H9 (cell line): ENCODE measurements at regions not wholly inside any gene's neighbourhood (a gene's known extent, or its start where the extent isn't known, plus 50 kb on each side); places are given as distances from the start of the nearest gene placed in this dataset.

Source experiments
- DNase-seq: peaks from one replicate; pipeline ENCODE4 v3.0.0-alpha.2; 2017
- H2AFZ ChIP-seq: one replicate; pipeline ENCODE4 v1.6.1; 2013; ENCODE audit warnings: mild to moderate bottlenecking, low read length, control low read depth, moderate library complexity
- H2AK5ac ChIP-seq: 2 replicates; pipeline ENCODE4 v1.6.1; 2013; ENCODE audit warnings: low read length, control low read depth, mixed read lengths; ENCODE audit not compliant: insufficient read length
- H2BK120ac ChIP-seq: one replicate; pipeline ENCODE4 v1.6.1; 2013; ENCODE audit warnings: low read depth, mild to moderate bottlenecking, low read length, control low read depth, inconsistent platforms; ENCODE audit not compliant: poor library complexity, severe bottlenecking
- H2BK12ac ChIP-seq: 2 replicates; pipeline ENCODE4 v1.6.1; 2013; ENCODE audit warnings: low read length, control low read depth, mixed read lengths, low read depth; ENCODE audit not compliant: insufficient read length
- H2BK15ac ChIP-seq: 2 replicates; pipeline ENCODE4 v1.6.1; 2013; ENCODE audit warnings: low read depth, low read length, control low read depth
- H2BK20ac ChIP-seq: one replicate; pipeline ENCODE4 v1.6.1; 2013; ENCODE audit warnings: low read depth, mild to moderate bottlenecking, low read length, control low read depth, inconsistent platforms; ENCODE audit not compliant: poor library complexity, severe bottlenecking
- H2BK5ac ChIP-seq: 2 replicates; pipeline ENCODE4 v1.6.1; 2013; ENCODE audit warnings: low read length, control low read depth, mixed read lengths; ENCODE audit not compliant: insufficient read length
- H3K14ac ChIP-seq: 2 replicates; pipeline ENCODE4 v1.6.1; 2013; ENCODE audit warnings: low read length, control low read depth; ENCODE audit not compliant: insufficient read depth
- H3K18ac ChIP-seq: 2 replicates; pipeline ENCODE4 v1.6.1; 2013; ENCODE audit warnings: low read depth, mild to moderate bottlenecking, mixed read lengths, low read length, control low read depth; ENCODE audit not compliant: insufficient read length
- H3K23ac ChIP-seq: 2 replicates; pipeline ENCODE4 v1.6.1; 2013; ENCODE audit warnings: low read length, control low read depth, mixed read lengths, low read depth; ENCODE audit not compliant: insufficient read length
- H3K23me2 ChIP-seq: 2 replicates; pipeline ENCODE4 v1.6.1; 2013; ENCODE audit warnings: low read depth, mild to moderate bottlenecking, mixed read lengths, low read length, control low read depth; ENCODE audit not compliant: insufficient read length, poor library complexity, severe bottlenecking
- H3K27ac ChIP-seq: 2 replicates; pipeline ENCODE4 v1.5.1; 2013; ENCODE audit warnings: low read length, control low read depth, mixed read lengths, low read depth; ENCODE audit not compliant: insufficient read length
- H3K27me3 ChIP-seq: 2 replicates; pipeline ENCODE4 v1.6.1; 2013; ENCODE audit warnings: low read length, control low read depth, inconsistent platforms; ENCODE audit not compliant: insufficient read depth
- H3K4ac ChIP-seq: 2 replicates; pipeline ENCODE4 v1.6.1; 2013; ENCODE audit warnings: low read depth, mild to moderate bottlenecking, control low read depth, inconsistent platforms, low read length, moderate library complexity
- H3K4me1 ChIP-seq: 2 replicates; pipeline ENCODE4 v1.6.1; 2013; ENCODE audit warnings: low read length, control low read depth, inconsistent platforms; ENCODE audit not compliant: insufficient read depth
- H3K4me2 ChIP-seq: 2 replicates; pipeline ENCODE4 v1.6.1; 2013; ENCODE audit warnings: low read length, control low read depth, mixed read lengths; ENCODE audit not compliant: insufficient read length, insufficient read depth
- H3K56ac ChIP-seq: 2 replicates; pipeline ENCODE4 v1.6.1; 2013; ENCODE audit warnings: low read depth, mild to moderate bottlenecking, mixed read lengths, low read length, control low read depth; ENCODE audit not compliant: insufficient read length
- H3K79me1 ChIP-seq: 2 replicates; pipeline ENCODE4 v1.6.1; 2013; ENCODE audit warnings: low read depth, mild to moderate bottlenecking, moderate library complexity, low read length, control low read depth, inconsistent platforms; ENCODE audit not compliant: insufficient read depth, poor library complexity, severe bottlenecking
- H3K79me2 ChIP-seq: 2 replicates; pipeline ENCODE4 v1.6.1; 2013; ENCODE audit warnings: low read length, control low read depth, inconsistent platforms; ENCODE audit not compliant: insufficient read depth
- H3K9ac ChIP-seq: 2 replicates; pipeline ENCODE4 v1.6.1; 2013; ENCODE audit warnings: low read length, control low read depth, mixed read lengths; ENCODE audit not compliant: insufficient read length; ENCODE audit errors: extremely low read depth
- H3K9me3 ChIP-seq: one replicate; pipeline ENCODE4 v1.6.1; 2013; ENCODE audit warnings: low read depth, low read length, inconsistent platforms; ENCODE audit not compliant: control insufficient read depth
- H3T11ph ChIP-seq: one replicate; pipeline ENCODE4 v1.6.1; 2013; ENCODE audit warnings: mild to moderate bottlenecking, low read length, control low read depth, inconsistent platforms
- H4K20me1 ChIP-seq: one replicate; pipeline ENCODE4 v1.6.1; 2013; ENCODE audit not compliant: control insufficient read depth, insufficient read length, insufficient read depth
- H4K5ac ChIP-seq: 2 replicates; pipeline ENCODE4 v1.6.1; 2013; ENCODE audit warnings: low read depth, mild to moderate bottlenecking, mixed read lengths, low read length, control low read depth; ENCODE audit not compliant: insufficient read length
- H4K8ac ChIP-seq: replicated peaks from 2 replicates; pipeline ENCODE4 v1.6.1; 2013; ENCODE audit warnings: low read length, control low read depth, mixed read lengths, low read depth; ENCODE audit not compliant: insufficient read length
- H4K91ac ChIP-seq: 2 replicates; pipeline ENCODE4 v1.6.1; 2013; ENCODE audit warnings: low read depth, mild to moderate bottlenecking, moderate library complexity, mixed read lengths, low read length, control low read depth; ENCODE audit not compliant: insufficient read length
- H3K27ac Mint-ChIP-seq, 3 experiments: 2 replicates in 2 of 3; 3 replicates in 1 of 3; pipeline ENCODE4 v1.8.0; 2020 to 2021; ENCODE audit warnings: mixed read lengths in 3 of 3, mild to moderate bottlenecking in 1 of 3, moderate library complexity in 1 of 3
- H3K27me3 Mint-ChIP-seq: 2 replicates; pipeline ENCODE4 v1.8.0; 2021; ENCODE audit warnings: low read depth, mild to moderate bottlenecking, moderate library complexity, mixed read lengths
- H3K36me3 Mint-ChIP-seq, 3 experiments: 2 replicates in 2 of 3; 3 replicates in 1 of 3; pipeline ENCODE4 v1.8.0; 2020 to 2021; ENCODE audit warnings: low read depth in 3 of 3, mixed read lengths in 3 of 3; ENCODE audit not compliant: insufficient read depth in 1 of 3
- H3K4me1 Mint-ChIP-seq, 2 experiments: 2 replicates each; pipeline ENCODE4 v1.8.0; 2020; ENCODE audit warnings: mixed read lengths in 2 of 2
- H3K4me3 Mint-ChIP-seq, 2 experiments: 2 replicates in 1 of 2; 3 replicates in 1 of 2; pipeline ENCODE4 v1.8.0; 2020 to 2021; ENCODE audit warnings: mild to moderate bottlenecking in 2 of 2, mixed read lengths in 2 of 2, moderate library complexity in 1 of 2
- H3K9me3 Mint-ChIP-seq, 2 experiments: 2 replicates in 1 of 2; 3 replicates in 1 of 2; pipeline ENCODE4 v1.8.0; 2020; ENCODE audit warnings: mild to moderate bottlenecking in 2 of 2, mixed read lengths in 2 of 2, moderate library complexity in 1 of 2
- CTCF ChIP-seq: fragments of 200-600 bp; sonication (generic); conservative IDR thresholded peaks from 3 replicates; pipeline ENCODE4 v1.8.0; 2021; ENCODE audit warnings: antibody characterized with exemption, mild to moderate bottlenecking
- WGBS: extraction: QIAGEN DNeasy Blood & Tissue Kit; methylation state at CpG from one replicate; pipeline ENCODE4 v1.1.7; 2013; ENCODE audit warnings: missing lambda C conversion rate, low lambda C conversion rate, mixed read lengths; ENCODE audit not compliant: insufficient read length; ENCODE audit errors: extremely low coverage; 5-methylcytosine and 5-hydroxymethylcytosine counted together

- no peak overlapping the region for H2BK120ac ChIP-seq
- H3K4me1 Mint-ChIP-seq = peaks cover 77 to 82% of the 10 kb centered on the region in 2 experiments
- peak overlapping the region; percentile 84 for H3K4me2 ChIP-seq
- peak overlapping the region; percentile 89 to 99 (median 98) for H3K27ac Mint-ChIP-seq
- no peak overlapping the region for H2BK5ac ChIP-seq
- no peaks in the 10 kb centered on the region for H3K9me3 ChIP-seq
- no peak overlapping the region for H3K56ac ChIP-seq
- H3K36me3 Mint-ChIP-seq = peaks cover 3% of the 10 kb centered on the region in 3 experiments; a peak in 5 of 7 replicates
- TF ChIP-seq CTCF = no peak
- WGBS = no CpG with 5 or more reads among the region's 10 CpGs
- peaks cover 3% of the 10 kb centered on the region in 2 experiments; a peak in 3 of 5 replicates for H3K9me3 Mint-ChIP-seq
- H3K4me1 ChIP-seq = peaks cover 14% of the 10 kb centered on the region; the same call in 1 of the 2 replicates
- no peaks in the 10 kb centered on the region for H3K79me1 ChIP-seq
- H4K20me1 ChIP-seq = no peaks in the 10 kb centered on the region
- H3K23me2 ChIP-seq = peaks cover 4% of the 10 kb centered on the region
- peak overlapping the region; percentile 51; the same call in 1 of the 2 replicates for H3K14ac ChIP-seq
- H2BK20ac ChIP-seq = no peak overlapping the region
- peaks cover 7% of the 10 kb centered on the region for H3K27me3 Mint-ChIP-seq
- peak overlapping the region; percentile 21 for H3K9ac ChIP-seq
- peak overlapping the region; percentile 67 for H3K27ac ChIP-seq
- no peak overlapping the region for H2BK12ac ChIP-seq
- peaks cover 2% of the 10 kb centered on the region; the same call in 1 of the 2 replicates for H3K27me3 ChIP-seq
- H2BK15ac ChIP-seq = no peak overlapping the region
- H4K8ac ChIP-seq = no peak overlapping the region
- no peak overlapping the region for H2AFZ ChIP-seq
- no peak overlapping the region for H4K91ac ChIP-seq
- H2AK5ac ChIP-seq = no peak overlapping the region
- no peak overlapping the region for H3K18ac ChIP-seq
- peak overlapping the region; percentile 38 to 81 for H3K4me3 Mint-ChIP-seq
- H4K5ac ChIP-seq = no peak overlapping the region
- H3K23ac ChIP-seq = no peak overlapping the region
- H3K79me2 ChIP-seq = no peaks in the 10 kb centered on the region
- H3T11ph ChIP-seq = no peak overlapping the region
- no peak overlapping the region for H3K4ac ChIP-seq
- DNase-seq = no peak
These were observed 95.5 kb upstream of the TAF11L2 start for GRCh38 chr5:17402289-17403121.
